AG20443 (cell line): ENCODE measurements at regions not wholly inside any gene's neighbourhood (a gene's known extent, or its start where the extent isn't known, plus 50 kb on each side); places are given as distances from the start of the nearest gene placed in this dataset.

Experiments
- DNase-seq: peaks from one replicate; pipeline ENCODE4 v3.0.0; 2012; ENCODE audit warnings: low spot score, mixed read lengths

GRCh38 chr10:90470966-90471365 is 386.9 kb downstream of the HTR7 start:
- no peak for DNase-seq

GRCh38 chr10:90480466-90480865 is 377.4 kb downstream of the HTR7 start:
- no peak for DNase-seq

- DNase-seq = no peak
Observed at GRCh38 chr10:90481326-90481923, 376.4 kb downstream of the HTR7 start.

- no peak for DNase-seq
Observed at GRCh38 chr10:90484518-90484917, 373.3 kb downstream of the HTR7 start.

- DNase-seq = no peak
Observed at GRCh38 chr10:90494183-90494582, 363.7 kb downstream of the HTR7 start.

GRCh38 chr10:90504172-90504571 is 353.7 kb downstream of the HTR7 start:
- DNase-seq = no peak

GRCh38 chr10:90526721-90527120 is 331.1 kb downstream of the HTR7 start:
- DNase-seq = no peak

GRCh38 chr10:90530521-90530920 is 327.3 kb downstream of the HTR7 start:
- no peak for DNase-seq

- no peak for DNase-seq
Observed at GRCh38 chr10:90557385-90557784, 300.5 kb downstream of the HTR7 start.

GRCh38 chr10:90560331-90560730 is 297.5 kb downstream of the HTR7 start:
- DNase-seq = no peak

GRCh38 chr10:90561666-90562065 is 296.2 kb downstream of the HTR7 start:
- no peak for DNase-seq

- no peak for DNase-seq
Observed at GRCh38 chr10:90571481-90572258, 286.2 kb downstream of the HTR7 start.

GRCh38 chr10:90575125-90575524 is 282.7 kb downstream of the HTR7 start:
- no peak for DNase-seq

GRCh38 chr10:90577569-90577968 is 280.3 kb downstream of the HTR7 start:
- no peak for DNase-seq

GRCh38 chr10:90579602-90580242 is 278.1 kb downstream of the HTR7 start:
- no peak for DNase-seq

- DNase-seq = no peak
Observed at GRCh38 chr10:90583416-90583815, 274.4 kb downstream of the HTR7 start.

GRCh38 chr10:90587081-90587491 is 270.8 kb downstream of the HTR7 start:
- DNase-seq = no peak

- DNase-seq = no peak
Observed at GRCh38 chr10:90587561-90587960, 270.3 kb downstream of the HTR7 start.

- DNase-seq = no peak
Observed at GRCh38 chr10:90588222-90588621, 269.6 kb downstream of the HTR7 start.

- DNase-seq = no peak
Observed at GRCh38 chr10:90589825-90590224, 268.0 kb downstream of the HTR7 start.

- DNase-seq = no peak
Observed at GRCh38 chr10:90591629-90592028, 266.2 kb downstream of the HTR7 start.

GRCh38 chr10:90592638-90593302 is 265.1 kb downstream of the HTR7 start:
- peak; percentile 12 for DNase-seq

GRCh38 chr10:90598513-90598912 is 259.3 kb downstream of the HTR7 start:
- no peak for DNase-seq
